ENCODE measurements at regions not wholly inside any gene's neighbourhood (a gene's known extent, or its start where the extent isn't known, plus 50 kb on each side); places are given as distances from the start of the nearest gene placed in this dataset.

DNA sequence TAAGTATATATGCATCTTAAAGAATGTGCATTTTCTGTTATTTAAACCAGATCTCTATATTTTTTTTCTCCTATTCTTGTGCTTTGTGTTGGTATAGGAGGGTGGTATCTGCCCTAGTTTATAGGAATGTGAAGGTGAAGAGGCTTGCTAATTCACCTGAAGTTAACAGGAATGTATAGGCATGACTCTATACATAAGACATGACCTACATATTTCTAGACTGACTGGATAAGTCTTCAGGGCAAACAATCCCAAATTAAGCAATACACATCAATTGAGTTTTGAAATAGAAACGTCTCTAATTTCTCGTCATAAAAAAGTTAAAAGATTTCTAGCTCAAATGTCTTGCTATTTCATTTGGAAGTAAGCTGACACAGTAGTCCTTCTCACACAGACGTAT is 410.0 kb downstream of the DIPK2A start:
- Mint-ChIP-seq H3K4me3 (ENCODE audit: unreplicated experiment) (no peak overlapping the region), H3K27me3 (ENCODE audit: low read depth, unreplicated experiment) (no peaks in the 10 kb centered on the region), H3K4me1 (ENCODE audit: low read depth, unreplicated experiment) (no peaks in the 10 kb centered on the region), H3K27ac (ENCODE audit: unreplicated experiment) (no peak overlapping the region), H3K9me3 (ENCODE audit: unreplicated experiment) (no peaks in the 10 kb centered on the region), H3K36me3 (ENCODE audit: low read depth, unreplicated experiment) (no peaks in the 10 kb centered on the region)
- H3K4me3 ChIP-seq (ENCODE audit: insufficient read depth, low read depth, low read length) = no peak overlapping the region
- H4K20me1 ChIP-seq (ENCODE audit: insufficient read depth, low read length) = no peaks in the 10 kb centered on the region
- H3K27me3 ChIP-seq (ENCODE audit: insufficient read depth, low read length) = no peaks in the 10 kb centered on the region
- no peaks in the 10 kb centered on the region for H3K9me3 ChIP-seq (ENCODE audit: insufficient read depth, low read depth, low read length)
- no peaks in the 10 kb centered on the region for H3K36me3 ChIP-seq (ENCODE audit: insufficient read depth, low read length)
- FAIRE-seq (no peak), DNase-seq (ENCODE audit: low read depth) (no peak)
- H3K4me1 ChIP-seq (ENCODE audit: insufficient read depth, low read length) = no peaks in the 10 kb centered on the region
- H3K4me2 ChIP-seq (ENCODE audit: low read length) = no peak overlapping the region
- TF ChIP-seq CTCF (IDR thresholded peaks at IDR 0.05; ENCODE audit: insufficient read depth, low read depth, low read length) = no peak
- no peak for TF ChIP-seq EZH2 (IDR thresholded peaks at IDR 0.05; ENCODE audit: insufficient read depth, low read length)
- H2AFZ ChIP-seq (ENCODE audit: low read depth, low read length) = no peak overlapping the region
- no peaks in the 10 kb centered on the region for H3K79me2 ChIP-seq (ENCODE audit: insufficient read depth, low read length)
- no peak overlapping the region for H3K9ac ChIP-seq (ENCODE audit: low read length)
- H3K27ac ChIP-seq (ENCODE audit: low read depth, low read length) = no peak overlapping the region

GRCh38 chr3:144384241-144384979 is 412.8 kb downstream of the DIPK2A start:
- Mint-ChIP-seq H3K27me3 (ENCODE audit: low read depth, unreplicated experiment) (no peaks in the 10 kb centered on the region), H3K9me3 (ENCODE audit: unreplicated experiment) (no peaks in the 10 kb centered on the region), H3K4me1 (ENCODE audit: low read depth, unreplicated experiment) (no peaks in the 10 kb centered on the region), H3K4me3 (ENCODE audit: unreplicated experiment) (no peak overlapping the region), H3K36me3 (ENCODE audit: low read depth, unreplicated experiment) (no peaks in the 10 kb centered on the region), H3K27ac (ENCODE audit: unreplicated experiment) (no peak overlapping the region)
- DNase-seq (ENCODE audit: low read depth) (no peak), FAIRE-seq (no peak)
- Histone ChIP-seq H3K79me2 (ENCODE audit: insufficient read depth, low read length) (no peaks in the 10 kb centered on the region), H3K27me3 (ENCODE audit: insufficient read depth, low read length) (no peaks in the 10 kb centered on the region), H3K9ac (ENCODE audit: low read length) (no peak overlapping the region), H3K27ac (ENCODE audit: low read depth, low read length) (no peak overlapping the region), H3K4me1 (ENCODE audit: insufficient read depth, low read length) (no peaks in the 10 kb centered on the region), H3K36me3 (ENCODE audit: insufficient read depth, low read length) (no peaks in the 10 kb centered on the region), H3K4me2 (ENCODE audit: low read length) (no peak overlapping the region), H3K4me3 (ENCODE audit: insufficient read depth, low read depth, low read length) (no peak overlapping the region), H3K9me3 (ENCODE audit: insufficient read depth, low read depth, low read length) (no peaks in the 10 kb centered on the region), H2AFZ (ENCODE audit: low read depth, low read length) (no peak overlapping the region), H4K20me1 (ENCODE audit: insufficient read depth, low read length) (no peaks in the 10 kb centered on the region)
- TF ChIP-seq CTCF (IDR thresholded peaks at IDR 0.05; ENCODE audit: insufficient read depth, low read depth, low read length) = no peak
- TF ChIP-seq EZH2 (IDR thresholded peaks at IDR 0.05; ENCODE audit: insufficient read depth, low read length) = no peak

DNA sequence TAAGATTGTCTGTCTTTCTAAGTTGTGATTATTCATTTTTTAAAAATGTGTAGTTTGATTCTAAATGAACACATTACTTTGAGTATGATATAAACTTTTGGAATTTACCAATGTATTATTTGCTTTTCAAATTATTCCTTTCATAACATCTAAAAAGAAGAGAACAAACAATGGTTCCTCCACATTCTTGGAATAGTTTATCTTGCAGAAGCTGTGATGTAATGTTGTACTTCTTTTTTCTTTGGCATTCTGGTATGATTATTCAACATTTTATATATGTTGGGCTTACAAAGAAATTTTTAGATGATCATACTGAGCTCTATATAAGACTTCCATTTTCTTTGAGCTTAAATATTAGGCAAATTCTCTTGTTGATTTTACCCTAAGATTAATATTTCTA is 419.2 kb downstream of the DIPK2A start:
- H3K4me3 ChIP-seq (ENCODE audit: insufficient read depth, low read depth, low read length) = no peak overlapping the region
- DNase-seq (ENCODE audit: low read depth) (no peak), FAIRE-seq (no peak)
- no peak overlapping the region for H3K27ac Mint-ChIP-seq (ENCODE audit: unreplicated experiment)
- no peaks in the 10 kb centered on the region for H3K4me1 ChIP-seq (ENCODE audit: insufficient read depth, low read length)
- no peak overlapping the region for H3K4me2 ChIP-seq (ENCODE audit: low read length)
- H3K9ac ChIP-seq (ENCODE audit: low read length) = no peak overlapping the region
- no peaks in the 10 kb centered on the region for H3K4me1 Mint-ChIP-seq (ENCODE audit: low read depth, unreplicated experiment)
- no peak overlapping the region for H3K4me3 Mint-ChIP-seq (ENCODE audit: unreplicated experiment)
- H4K20me1 ChIP-seq (ENCODE audit: insufficient read depth, low read length) = no peaks in the 10 kb centered on the region
- no peaks in the 10 kb centered on the region for H3K9me3 ChIP-seq (ENCODE audit: insufficient read depth, low read depth, low read length)
- no peaks in the 10 kb centered on the region for H3K36me3 ChIP-seq (ENCODE audit: insufficient read depth, low read length)
- no peak overlapping the region for H3K27ac ChIP-seq (ENCODE audit: low read depth, low read length)
- no peaks in the 10 kb centered on the region for H3K9me3 Mint-ChIP-seq (ENCODE audit: unreplicated experiment)
- no peaks in the 10 kb centered on the region for H3K27me3 Mint-ChIP-seq (ENCODE audit: low read depth, unreplicated experiment)
- no peaks in the 10 kb centered on the region for H3K79me2 ChIP-seq (ENCODE audit: insufficient read depth, low read length)
- H3K36me3 Mint-ChIP-seq (ENCODE audit: low read depth, unreplicated experiment) = no peaks in the 10 kb centered on the region
- H3K27me3 ChIP-seq (ENCODE audit: insufficient read depth, low read length) = no peaks in the 10 kb centered on the region
- no peak overlapping the region for H2AFZ ChIP-seq (ENCODE audit: low read depth, low read length)
- TF ChIP-seq CTCF (IDR thresholded peaks at IDR 0.05; ENCODE audit: insufficient read depth, low read depth, low read length) = no peak
- no peak for TF ChIP-seq EZH2 (IDR thresholded peaks at IDR 0.05; ENCODE audit: insufficient read depth, low read length)

Data from astrocyte (in vitro differentiated cells and primary cell).